Stimulated activated effector memory CD8-positive, alpha-beta T cell treated with anti-CD3 and anti-CD28 coated beads, Interleukin-12 subunit alpha, Interleukin-12 subunit beta, amount 100 ng/mL, for 72 hours (primary cell): ENCODE measurements at regions not wholly inside any gene's neighbourhood (a gene's known extent, or its start where the extent isn't known, plus 50 kb on each side); places are given as distances from the start of the nearest gene placed in this dataset.

Experiments used
- ATAC-seq: fragments of 150-1000 bp; cut with Tn5 transposase; 2 replicates; pipeline ENCODE4 v1.10.0; 2021
- DNase-seq, 2 donors: peaks; one replicate each; pipeline ENCODE4 v3.0.0; 2021 to 2022; ENCODE audit warnings: low spot score in 2 of 2
- H3K27ac Mint-ChIP-seq: one replicate; pipeline ENCODE4 v1.8.0; 2022; ENCODE audit warnings: mild to moderate bottlenecking, mixed read lengths
- H3K36me3 Mint-ChIP-seq: one replicate; pipeline ENCODE4 v1.8.0; 2022; ENCODE audit warnings: mild to moderate bottlenecking, mixed read lengths
- H3K4me1 Mint-ChIP-seq: one replicate; pipeline ENCODE4 v1.8.0; 2022; ENCODE audit warnings: mixed read lengths
- H3K4me3 Mint-ChIP-seq: one replicate; pipeline ENCODE4 v1.8.0; 2022; ENCODE audit warnings: mild to moderate bottlenecking, mixed read lengths
- H3K9me3 Mint-ChIP-seq: one replicate; pipeline ENCODE4 v1.8.0; 2022; ENCODE audit warnings: mixed read lengths

DNA sequence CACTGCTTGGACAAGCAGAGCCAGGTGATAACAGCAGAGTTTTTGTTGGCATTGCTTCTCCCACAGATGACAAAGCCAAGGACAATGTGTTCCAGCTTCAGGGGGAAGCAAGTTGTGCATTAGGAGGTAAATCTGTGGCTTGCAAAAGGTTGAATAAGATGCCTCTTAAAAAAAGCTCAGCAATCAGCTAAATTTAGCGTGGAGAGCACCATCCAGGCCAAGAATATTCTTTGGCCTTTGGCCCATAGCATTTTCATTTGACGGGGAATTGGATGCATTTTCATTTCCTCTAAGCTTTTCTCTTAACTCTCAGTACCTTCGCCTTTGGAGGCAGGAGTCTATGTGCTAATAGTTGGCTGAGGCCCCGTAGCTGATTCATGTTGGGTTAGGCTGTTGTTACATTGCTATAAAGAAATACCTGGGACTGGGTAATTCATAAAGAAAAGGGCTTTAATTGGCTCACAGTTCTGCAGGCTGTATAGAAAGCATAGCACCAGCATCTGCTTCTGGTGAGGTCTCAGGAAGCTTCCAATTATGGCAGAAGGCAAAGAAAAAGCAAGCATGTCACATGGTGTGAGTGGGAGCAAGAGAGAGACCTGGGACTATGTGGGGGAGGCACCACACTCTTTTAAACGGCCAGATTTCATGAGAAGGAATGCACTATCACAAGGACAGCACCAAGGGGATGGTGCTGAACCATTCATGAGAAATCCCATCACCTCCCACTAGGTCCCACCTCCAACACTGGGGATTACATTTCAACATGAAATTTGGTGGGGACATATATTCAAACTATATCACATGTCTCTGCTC is 350.1 kb upstream of the C11orf87 start:
- no peak overlapping the region for H3K4me3 Mint-ChIP-seq
- no peak for ATAC-seq
- H3K9me3 Mint-ChIP-seq = peaks cover 12% of the 10 kb centered on the region

GRCh38 chr11:109073032-109073822 is 348.8 kb upstream of the C11orf87 start:
- no peaks in the 10 kb centered on the region for H3K4me1 Mint-ChIP-seq
- no peak for ATAC-seq
- peaks cover 12% of the 10 kb centered on the region for H3K9me3 Mint-ChIP-seq
- no peak overlapping the region for H3K27ac Mint-ChIP-seq
- no peaks in the 10 kb centered on the region for H3K36me3 Mint-ChIP-seq
- H3K4me3 Mint-ChIP-seq = no peak overlapping the region
- DNase-seq = no peak

More for the DNA sequence above, 350.1 kb upstream of the C11orf87 start:
- DNase-seq = no peak
- Mint-ChIP-seq H3K4me1 (no peaks in the 10 kb centered on the region), H3K36me3 (no peaks in the 10 kb centered on the region), H3K27ac (no peak overlapping the region)

DNA sequence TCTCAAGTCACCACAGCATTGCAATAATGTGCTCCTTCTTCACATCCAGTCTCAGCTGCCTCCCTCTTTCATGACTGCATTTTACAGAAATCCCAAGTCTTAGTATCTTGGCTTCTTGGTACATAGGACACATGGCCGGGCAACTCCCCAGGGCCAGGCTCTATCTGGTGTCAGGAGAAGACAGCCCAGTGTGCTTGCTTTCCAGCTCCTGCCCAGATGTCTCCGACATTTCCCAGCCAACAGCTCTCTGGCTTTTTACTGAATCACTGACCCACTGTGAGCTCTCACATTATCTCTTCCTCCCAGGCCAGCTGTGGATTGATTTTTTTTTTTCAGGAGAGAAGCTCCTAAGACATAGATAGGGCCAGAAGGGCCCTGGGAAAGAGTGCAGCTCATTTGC is 346.0 kb upstream of the C11orf87 start:
- ATAC-seq (no peak), DNase-seq (no peak)
- Mint-ChIP-seq H3K36me3 (no peaks in the 10 kb centered on the region), H3K27ac (no peak overlapping the region), H3K9me3 (peaks cover 2% of the 10 kb centered on the region), H3K4me3 (no peak overlapping the region), H3K4me1 (no peaks in the 10 kb centered on the region)

GRCh38 chr11:109076870-109077269 is 345.1 kb upstream of the C11orf87 start:
- H3K4me3 Mint-ChIP-seq = no peak overlapping the region
- ATAC-seq (no peak), DNase-seq (no peak)
- H3K36me3 Mint-ChIP-seq = no peaks in the 10 kb centered on the region
- no peaks in the 10 kb centered on the region for H3K4me1 Mint-ChIP-seq
- no peaks in the 10 kb centered on the region for H3K9me3 Mint-ChIP-seq
- H3K27ac Mint-ChIP-seq = no peak overlapping the region

DNA sequence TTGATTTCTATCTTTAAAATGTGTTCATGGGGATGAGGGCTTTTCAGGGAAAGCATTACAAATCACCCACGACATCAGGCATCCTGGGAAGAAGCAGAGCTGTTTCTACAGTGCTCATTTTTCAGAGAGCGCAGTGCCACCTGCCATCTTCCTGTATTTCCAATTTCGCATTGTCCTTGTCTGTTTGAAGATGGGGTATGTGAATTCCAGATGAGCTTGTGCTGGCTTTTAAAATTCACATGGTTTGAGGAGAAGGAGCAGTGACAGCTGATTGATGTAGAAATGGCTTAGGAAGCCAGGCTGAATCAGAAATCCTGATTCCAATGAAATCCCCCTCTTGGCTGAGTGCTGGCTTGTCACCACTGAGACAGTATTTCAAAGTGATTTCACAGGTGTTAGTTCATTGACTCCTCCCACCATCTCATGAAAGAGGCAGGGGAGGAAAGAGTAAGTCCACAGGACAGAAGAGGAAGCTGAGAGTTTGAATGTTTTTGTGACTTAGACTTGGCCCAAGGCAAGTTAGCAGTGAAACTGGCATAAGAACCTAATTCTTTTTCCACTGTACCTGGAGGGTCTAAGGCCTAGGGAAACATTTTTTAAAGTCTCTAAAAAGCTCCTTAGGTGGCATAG is 344.6 kb upstream of the C11orf87 start:
- DNase-seq (no peak), ATAC-seq (no peak)
- no peak overlapping the region for H3K27ac Mint-ChIP-seq
- no peak overlapping the region for H3K4me3 Mint-ChIP-seq
- no peaks in the 10 kb centered on the region for H3K4me1 Mint-ChIP-seq
- no peaks in the 10 kb centered on the region for H3K9me3 Mint-ChIP-seq
- no peaks in the 10 kb centered on the region for H3K36me3 Mint-ChIP-seq

DNA sequence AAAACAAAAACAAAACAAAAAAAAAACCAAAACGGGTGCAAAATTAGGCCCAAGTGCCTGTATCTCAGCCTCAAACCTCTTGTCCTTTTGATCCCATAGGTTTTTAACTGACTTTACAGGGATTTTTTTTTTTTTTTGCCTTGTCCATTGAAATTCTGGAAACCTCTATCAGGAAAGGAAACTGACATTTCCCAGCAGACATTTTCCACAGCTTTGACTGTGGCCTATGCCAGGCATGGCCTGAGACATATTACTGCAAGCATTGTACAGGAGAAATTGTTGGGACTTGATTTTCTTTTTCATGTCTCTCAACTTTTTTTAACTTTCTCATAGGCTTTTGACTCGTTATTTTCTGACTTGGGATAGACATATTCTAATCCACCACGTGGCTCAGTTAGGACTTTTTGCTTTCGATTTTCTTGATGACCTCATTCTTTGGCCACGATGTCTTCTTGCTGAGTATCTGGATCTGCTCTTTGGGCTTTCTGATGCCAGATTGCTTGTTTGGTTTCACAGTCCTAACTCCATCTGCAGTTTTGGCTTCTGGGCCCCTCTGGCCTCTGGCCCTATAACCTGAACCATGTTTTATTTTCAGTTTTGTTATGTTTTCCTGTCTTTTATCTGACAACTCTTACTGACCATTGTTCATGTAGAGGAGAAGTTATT is 336.1 kb upstream of the C11orf87 start:
- H3K9me3 Mint-ChIP-seq = no peaks in the 10 kb centered on the region
- no peaks in the 10 kb centered on the region for H3K4me1 Mint-ChIP-seq
- H3K4me3 Mint-ChIP-seq = no peak overlapping the region
- H3K36me3 Mint-ChIP-seq = no peaks in the 10 kb centered on the region
- ATAC-seq = no peak
- DNase-seq = no peak
- H3K27ac Mint-ChIP-seq = no peak overlapping the region

DNA sequence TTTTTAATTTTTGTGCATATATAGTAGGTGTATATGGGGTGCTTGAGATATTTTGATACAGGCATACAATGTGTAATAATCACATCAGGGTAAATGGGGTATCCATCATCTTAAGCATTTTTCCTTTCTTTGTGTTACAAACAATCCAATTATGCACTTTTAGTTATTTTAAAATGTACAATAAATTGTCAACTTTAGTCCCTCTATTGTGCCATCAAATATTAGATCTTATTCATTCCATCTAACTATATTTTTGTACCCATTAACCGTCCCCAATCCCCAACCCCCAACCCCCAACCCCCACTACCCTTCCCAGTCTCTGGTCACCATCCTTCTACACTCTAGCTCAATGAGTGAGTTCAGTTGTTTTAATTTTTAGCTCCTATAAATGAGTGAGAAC is 335.1 kb upstream of the C11orf87 start:
- H3K9me3 Mint-ChIP-seq = no peaks in the 10 kb centered on the region
- no peaks in the 10 kb centered on the region for H3K4me1 Mint-ChIP-seq
- no peak for DNase-seq
- ATAC-seq = no peak
- no peak overlapping the region for H3K4me3 Mint-ChIP-seq
- H3K36me3 Mint-ChIP-seq = no peaks in the 10 kb centered on the region
- H3K27ac Mint-ChIP-seq = no peak overlapping the region

DNA sequence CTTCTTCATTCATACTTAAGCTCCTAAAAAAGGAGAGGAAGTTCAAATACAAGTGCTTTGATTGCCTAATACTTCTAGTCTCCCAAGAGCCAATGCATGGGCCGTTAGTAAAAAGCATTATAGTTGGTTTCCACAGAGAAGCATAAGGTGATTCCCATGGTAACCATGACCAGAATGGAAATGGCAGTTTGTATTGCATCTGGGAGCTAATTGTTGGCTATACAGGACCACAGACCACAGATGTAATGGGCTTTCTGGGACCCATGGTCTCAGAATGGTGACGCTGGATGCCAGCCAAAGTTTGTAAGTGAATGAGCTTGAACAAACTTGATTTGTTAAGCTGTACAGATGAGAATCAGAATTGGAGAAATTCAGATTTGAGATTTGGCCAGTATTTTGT is 333.9 kb upstream of the C11orf87 start:
- Mint-ChIP-seq H3K9me3 (no peaks in the 10 kb centered on the region), H3K4me3 (no peak overlapping the region), H3K27ac (no peak overlapping the region), H3K4me1 (no peaks in the 10 kb centered on the region), H3K36me3 (no peaks in the 10 kb centered on the region)
- DNase-seq (no peak), ATAC-seq (no peak)

GRCh38 chr11:109089144-109089543 is 332.8 kb upstream of the C11orf87 start:
- ATAC-seq (no peak), DNase-seq (no peak)
- no peak overlapping the region for H3K27ac Mint-ChIP-seq
- no peak overlapping the region for H3K4me3 Mint-ChIP-seq
- H3K4me1 Mint-ChIP-seq = no peaks in the 10 kb centered on the region
- H3K9me3 Mint-ChIP-seq = no peaks in the 10 kb centered on the region
- H3K36me3 Mint-ChIP-seq = no peaks in the 10 kb centered on the region

GRCh38 chr11:109093354-109093753 is 328.6 kb upstream of the C11orf87 start:
- DNase-seq = no peak
- H3K36me3 Mint-ChIP-seq = no peaks in the 10 kb centered on the region
- H3K4me1 Mint-ChIP-seq = no peaks in the 10 kb centered on the region
- no peak overlapping the region for H3K27ac Mint-ChIP-seq
- no peaks in the 10 kb centered on the region for H3K9me3 Mint-ChIP-seq
- no peak for ATAC-seq
- H3K4me3 Mint-ChIP-seq = no peak overlapping the region

- DNase-seq = no peak
- H3K4me3 Mint-ChIP-seq = no peak overlapping the region
- no peaks in the 10 kb centered on the region for H3K9me3 Mint-ChIP-seq
- H3K4me1 Mint-ChIP-seq = no peaks in the 10 kb centered on the region
- no peak for ATAC-seq
- H3K36me3 Mint-ChIP-seq = no peaks in the 10 kb centered on the region
- H3K27ac Mint-ChIP-seq = no peak overlapping the region
Measured at GRCh38 chr11:109096266-109096665, 325.7 kb upstream of the C11orf87 start.

GRCh38 chr11:109106151-109106906 is 315.7 kb upstream of the C11orf87 start:
- DNase-seq = no peak
- Mint-ChIP-seq H3K9me3 (peaks cover 3% of the 10 kb centered on the region), H3K4me1 (no peaks in the 10 kb centered on the region), H3K27ac (no peak overlapping the region), H3K36me3 (no peaks in the 10 kb centered on the region), H3K4me3 (no peak overlapping the region)
- ATAC-seq = no peak

GRCh38 chr11:109109150-109109549 is 312.8 kb upstream of the C11orf87 start:
- DNase-seq (no peak), ATAC-seq (no peak)
- Mint-ChIP-seq H3K4me1 (no peaks in the 10 kb centered on the region), H3K4me3 (no peak overlapping the region), H3K36me3 (no peaks in the 10 kb centered on the region), H3K27ac (no peak overlapping the region), H3K9me3 (no peaks in the 10 kb centered on the region)

DNA sequence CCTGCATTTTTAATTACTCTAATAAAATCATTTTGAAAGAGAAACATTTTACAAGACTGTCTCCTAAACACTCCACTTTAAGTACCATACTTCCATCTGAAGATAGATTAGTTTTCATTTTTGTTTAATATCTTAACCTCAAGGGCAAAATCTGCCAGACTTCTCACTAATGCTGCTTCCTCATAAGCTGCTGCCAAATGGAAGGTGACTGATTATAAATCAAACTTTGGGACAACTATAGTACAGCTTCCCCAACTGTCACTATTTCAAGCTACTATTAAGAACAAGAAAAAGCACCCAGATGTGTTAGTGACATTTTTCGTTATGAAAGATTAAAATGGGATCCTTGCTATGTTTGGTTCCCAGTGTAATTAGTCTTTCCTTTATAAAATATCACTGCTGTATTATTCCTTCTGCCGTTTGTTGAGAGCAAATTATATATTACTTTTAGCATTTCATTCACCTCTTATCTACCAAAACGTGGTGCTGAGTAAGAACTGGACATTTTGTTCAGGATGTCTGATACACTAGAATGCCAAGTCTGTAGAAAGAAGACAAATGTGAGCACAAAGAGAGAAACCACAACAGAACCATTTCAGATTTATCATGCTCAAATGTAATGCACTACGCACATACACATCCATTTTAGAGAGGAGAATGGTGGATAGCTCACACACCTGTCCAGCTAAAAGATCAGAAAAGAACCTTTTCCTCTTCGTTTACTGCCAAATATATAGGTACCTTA is 312.2 kb upstream of the C11orf87 start:
- H3K4me1 Mint-ChIP-seq = no peaks in the 10 kb centered on the region
- ATAC-seq (no peak), DNase-seq (no peak)
- H3K9me3 Mint-ChIP-seq = no peaks in the 10 kb centered on the region
- no peaks in the 10 kb centered on the region for H3K36me3 Mint-ChIP-seq
- no peak overlapping the region for H3K4me3 Mint-ChIP-seq
- no peak overlapping the region for H3K27ac Mint-ChIP-seq
